ENCODE measurements at regions not wholly inside any gene's neighbourhood (a gene's known extent, or its start where the extent isn't known, plus 50 kb on each side); places are given as distances from the start of the nearest gene placed in this dataset.

- Histone ChIP-seq H3K4me3 (no peak overlapping the region), H3K27ac (no peak overlapping the region)
- DNase-seq (ENCODE audit: low spot score): peak; percentile 53
- no peak for TF ChIP-seq CTCF (IDR thresholded peaks at IDR 0.05)
These were observed 197.2 kb downstream of the ZFP36L2 start for GRCh38 chr2:43029186-43029585.

- Histone ChIP-seq H3K27ac (no peak overlapping the region), H3K4me3 (no peak overlapping the region)
- DNase-seq (ENCODE audit: low spot score): peak; percentile 62
- TF ChIP-seq CTCF (IDR thresholded peaks at IDR 0.05): no peak
These were observed 198.2 kb downstream of the ZFP36L2 start for GRCh38 chr2:43028188-43028587.

- no peak for DNase-seq (ENCODE audit: low spot score)
- no peak for TF ChIP-seq CTCF (IDR thresholded peaks at IDR 0.05)
- Histone ChIP-seq H3K4me3 (no peak overlapping the region), H3K27ac (peak overlapping the region; percentile 41 to 78)
These were observed 199.1 kb downstream of the ZFP36L2 start for GRCh38 chr2:43027097-43027873.

- peak overlapping the region; percentile 41 to 78 for H3K27ac ChIP-seq
- DNase-seq (ENCODE audit: low spot score): no peak
- no peak overlapping the region for H3K4me3 ChIP-seq
- no peak for TF ChIP-seq CTCF (IDR thresholded peaks at IDR 0.05)
These were observed 199.8 kb downstream of the ZFP36L2 start for GRCh38 chr2:43026426-43027096.

- peak overlapping the region in 1 of 2 donors; percentile 78 for H3K27ac ChIP-seq
- no peak for DNase-seq (ENCODE audit: low spot score)
These were observed 200.6 kb downstream of the ZFP36L2 start for GRCh38 chr2:43025709-43026295.

GRCh38 chr2:43024515-43025011, 201.8 kb downstream of the ZFP36L2 start:
- Histone ChIP-seq H3K27ac (peak overlapping the region in 1 of 2 donors; percentile 68), H3K4me3 (no peak overlapping the region)
- no peak for DNase-seq (ENCODE audit: low spot score)
- peak; percentile 84 for TF ChIP-seq CTCF (IDR thresholded peaks at IDR 0.05)

More at GRCh38 chr2:43025709-43026295, 200.6 kb downstream of the ZFP36L2 start:
- no peak overlapping the region for H3K4me3 ChIP-seq
- no peak for TF ChIP-seq CTCF (IDR thresholded peaks at IDR 0.05)

Measured in coronary artery (tissue), 2 donors.